HG03060 (cell line): ENCODE measurements at regions not wholly inside any gene's neighbourhood (a gene's known extent, or its start where the extent isn't known, plus 50 kb on each side); places are given as distances from the start of the nearest gene placed in this dataset.
"Not testable (repeated sequence)": the region's sequence is repeated elsewhere in the genome, so short reads cannot be mapped to it uniquely, and the experiment has no call there.

Source experiments
- ATAC-seq: cut with Tn5 transposase; IDR thresholded peaks from one replicate; pipeline ENCODE4 v1.9.1; 2021; ENCODE audit warnings: low read depth, moderate number of reproducible peaks; ENCODE audit not compliant: unreplicated experiment

DNA sequence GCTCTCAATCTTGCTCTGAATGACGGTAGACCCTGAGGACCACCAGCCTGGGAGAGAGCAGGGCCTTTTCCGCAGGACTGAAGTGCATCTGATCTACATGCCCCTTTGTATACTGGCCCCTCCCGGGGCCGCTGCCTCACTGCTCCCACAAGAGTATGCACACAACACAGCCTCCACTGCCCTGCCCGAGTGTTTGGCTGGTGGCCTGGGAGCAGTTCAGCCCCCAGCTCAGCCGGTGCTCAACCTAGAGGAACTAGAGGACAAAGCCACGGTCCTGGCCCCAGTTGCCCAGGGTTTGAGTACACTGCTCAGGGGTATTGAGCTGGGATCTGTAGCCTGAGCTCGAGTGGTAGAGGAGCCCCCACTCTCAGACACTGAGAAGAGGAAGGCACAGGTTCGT lies 118.9 kb upstream of the CAB39 start:
- ATAC-seq: no peak

DNA sequence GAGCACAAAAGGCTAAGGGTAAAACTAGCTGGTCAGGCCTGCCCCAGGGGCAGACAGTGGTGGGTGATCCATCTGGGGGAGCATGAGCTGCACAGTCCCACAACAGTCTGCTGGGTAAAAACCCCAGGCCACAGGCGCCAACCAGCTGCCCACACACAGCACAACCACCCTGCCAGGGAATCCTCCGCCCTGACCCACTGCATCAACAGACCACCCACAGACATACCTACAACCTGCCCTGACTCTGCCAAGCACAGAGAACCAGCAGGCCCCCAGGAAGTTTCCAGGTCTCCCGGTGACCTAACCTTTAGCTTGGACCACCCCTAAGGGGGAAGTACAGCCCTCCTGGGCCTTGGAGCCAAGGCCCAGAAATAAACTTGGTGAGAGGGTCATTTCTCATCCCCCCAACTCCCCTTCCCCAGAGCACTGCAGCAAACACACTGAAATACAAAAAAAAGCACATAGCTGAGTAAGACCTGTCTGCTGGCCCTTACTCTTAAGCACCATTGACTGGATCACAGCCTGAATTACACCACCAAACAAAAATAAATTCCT lies 118.3 kb upstream of the CAB39 start:
- ATAC-seq: no peak

DNA sequence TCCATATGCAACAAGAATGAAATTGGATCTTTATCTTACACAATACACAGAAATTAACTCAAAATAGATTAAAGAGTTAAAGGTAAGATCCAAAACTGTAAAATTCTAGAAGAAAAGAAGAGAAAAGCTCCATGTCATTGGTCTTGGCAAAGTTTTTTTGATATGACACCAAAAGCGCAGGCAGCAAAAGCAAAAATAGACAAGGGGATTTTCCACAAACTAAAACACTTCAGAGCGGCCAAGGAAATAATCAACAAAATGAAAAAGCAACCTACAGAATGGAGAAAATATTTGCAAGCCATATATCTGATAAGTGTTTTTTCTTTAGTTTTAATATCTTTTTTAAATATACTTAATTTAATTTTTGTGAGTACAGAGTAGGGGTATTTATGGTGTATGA lies 112.8 kb upstream of the CAB39 start:
- no peak for ATAC-seq

DNA sequence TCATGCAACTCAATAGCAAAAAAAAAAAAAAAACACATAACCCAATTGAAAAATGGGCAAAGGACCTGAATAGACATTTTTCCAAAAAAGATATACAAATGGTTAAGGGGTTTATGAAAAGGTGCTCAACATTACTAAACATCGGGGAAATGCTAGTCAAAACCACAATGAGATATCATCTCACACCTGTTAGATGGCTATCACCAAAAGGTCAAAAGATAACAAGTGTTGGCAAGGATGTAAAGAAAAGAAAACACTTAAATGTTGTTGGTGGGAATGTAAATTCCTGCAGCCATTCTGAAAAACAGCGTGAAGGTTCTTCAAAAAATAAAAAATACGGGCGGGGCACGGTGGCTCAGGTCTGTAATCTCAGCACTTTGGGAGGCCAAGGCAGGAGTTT lies 112.4 kb upstream of the CAB39 start:
- ATAC-seq: no peak

DNA sequence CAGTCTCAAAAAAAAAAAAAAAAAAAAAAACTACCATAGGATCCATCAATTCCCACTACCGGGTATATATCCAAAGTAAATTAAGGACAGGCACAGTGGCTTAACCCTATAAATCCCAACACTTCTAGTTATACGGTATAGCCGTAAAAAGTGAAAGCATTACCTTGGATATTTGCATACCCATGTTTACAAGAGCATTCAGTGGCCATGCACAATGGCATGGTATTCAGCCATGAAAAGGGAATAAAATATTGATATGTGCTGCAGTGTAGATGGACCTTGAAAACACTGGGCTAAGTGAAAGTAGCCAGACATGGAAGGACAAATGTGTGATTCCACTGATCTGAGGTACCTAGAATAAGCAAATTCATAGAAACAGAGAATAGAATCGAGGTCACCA lies 111.8 kb upstream of the CAB39 start:
- no peak for ATAC-seq

DNA sequence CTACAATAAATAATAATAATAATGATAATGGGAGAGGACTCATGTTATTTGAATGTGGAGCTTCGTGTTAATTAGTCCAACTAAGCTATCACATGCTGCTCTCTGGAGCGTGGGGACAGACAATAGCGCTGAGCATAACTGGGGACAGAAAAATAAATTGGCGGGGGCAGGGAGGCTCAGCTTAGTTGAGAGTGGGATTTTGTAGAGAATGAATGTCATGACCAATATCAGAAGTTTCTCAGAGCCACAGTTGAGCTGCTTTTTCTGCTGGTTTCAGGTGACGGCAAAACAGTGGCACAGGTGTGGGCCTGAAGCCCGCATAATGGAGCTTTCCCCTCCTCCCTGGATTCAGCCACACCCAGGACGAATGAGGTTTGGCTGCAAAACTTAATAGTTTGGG lies 111.1 kb upstream of the CAB39 start:
- ATAC-seq: peak; percentile 39

DNA sequence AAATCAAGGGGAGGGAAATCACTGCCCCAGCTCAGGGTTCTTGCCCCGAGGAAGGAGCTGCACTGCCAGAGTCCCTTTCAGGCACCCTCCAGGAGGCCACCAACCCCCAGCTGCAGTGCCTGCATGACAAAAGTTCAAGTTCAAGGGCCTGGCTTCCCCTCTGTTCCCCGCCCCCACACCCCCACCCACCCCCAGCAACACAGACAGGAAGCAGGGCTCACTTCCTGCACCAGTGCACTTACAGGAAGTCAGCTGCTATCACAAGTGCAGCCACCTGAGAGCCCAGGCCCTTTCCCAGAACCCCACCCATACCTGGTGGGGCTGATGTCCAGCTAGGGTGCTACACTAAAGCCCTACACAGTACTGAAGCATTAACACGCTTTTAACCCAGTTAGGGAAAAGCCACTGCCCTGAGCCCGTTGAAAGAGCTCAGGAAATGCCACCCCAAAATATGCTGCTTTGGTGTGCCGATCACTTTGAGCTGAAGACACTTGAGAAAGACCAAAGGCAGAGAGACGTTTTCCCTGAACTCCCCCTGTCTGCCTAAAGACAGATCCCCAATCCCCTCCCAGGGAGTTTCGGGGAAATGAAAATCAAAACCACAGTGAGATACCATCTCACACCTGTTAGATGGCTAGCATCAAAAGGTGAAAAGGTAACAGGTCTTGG lies 109.9 kb upstream of the CAB39 start:
- no peak for ATAC-seq

DNA sequence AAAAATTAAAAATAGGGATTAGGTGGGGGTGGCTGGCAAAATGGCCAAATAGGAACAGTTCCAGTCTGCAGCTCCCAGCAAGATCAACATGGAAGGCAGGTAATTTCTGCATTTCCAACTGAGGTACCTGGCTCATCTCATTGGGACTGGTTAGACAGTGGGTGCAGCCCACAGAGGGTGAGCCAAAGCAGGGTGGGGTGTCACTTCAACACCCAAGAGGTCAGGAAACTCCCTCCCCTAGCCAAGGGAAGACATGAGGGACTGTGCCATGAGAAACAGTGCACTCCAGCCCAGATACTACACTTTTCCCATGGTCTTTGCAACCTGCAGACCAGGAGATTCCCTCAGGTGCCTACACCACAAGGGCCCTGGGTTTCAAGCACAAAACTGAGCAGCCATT lies 109.3 kb upstream of the CAB39 start:
- ATAC-seq: not testable (repeated sequence)

DNA sequence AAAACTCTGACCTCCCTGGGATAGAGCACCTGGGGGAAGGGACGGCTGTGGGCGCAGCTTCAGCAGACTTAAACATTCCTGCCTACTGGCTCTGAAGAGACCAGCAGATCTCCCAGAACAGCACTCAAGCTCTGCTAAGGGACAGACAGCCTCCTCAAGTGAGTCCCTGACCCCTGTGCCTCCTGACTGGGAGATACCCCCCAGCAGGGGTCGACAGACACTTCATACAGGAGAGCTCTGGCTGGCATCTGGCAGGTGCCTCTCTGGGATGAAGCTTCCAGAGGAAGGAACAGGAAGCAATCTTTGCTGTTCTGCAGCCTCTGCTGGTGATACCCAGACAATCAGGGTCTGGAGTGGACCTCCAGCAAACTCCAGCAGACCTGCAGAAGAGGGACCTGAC lies 108.5 kb upstream of the CAB39 start:
- not testable (repeated sequence) for ATAC-seq

DNA sequence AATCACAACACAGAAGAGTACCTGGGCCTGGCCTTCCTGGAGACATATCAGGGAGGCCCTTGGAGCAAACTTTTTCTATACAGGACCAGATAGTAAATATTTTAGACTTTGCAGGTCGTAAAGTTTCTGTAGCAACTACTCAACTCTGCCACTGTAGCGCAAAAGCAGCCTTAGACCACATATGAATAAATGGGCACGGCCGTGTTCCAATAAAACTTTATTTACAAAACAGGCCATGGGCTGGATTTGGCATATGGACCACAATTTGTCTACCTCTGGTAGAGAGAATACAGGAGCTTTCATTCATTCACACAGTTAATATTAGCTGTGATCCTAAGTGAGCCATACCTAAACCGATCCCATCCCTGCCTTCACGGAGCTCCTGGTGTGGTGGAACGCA lies 98.6 kb upstream of the CAB39 start:
- no peak for ATAC-seq

DNA sequence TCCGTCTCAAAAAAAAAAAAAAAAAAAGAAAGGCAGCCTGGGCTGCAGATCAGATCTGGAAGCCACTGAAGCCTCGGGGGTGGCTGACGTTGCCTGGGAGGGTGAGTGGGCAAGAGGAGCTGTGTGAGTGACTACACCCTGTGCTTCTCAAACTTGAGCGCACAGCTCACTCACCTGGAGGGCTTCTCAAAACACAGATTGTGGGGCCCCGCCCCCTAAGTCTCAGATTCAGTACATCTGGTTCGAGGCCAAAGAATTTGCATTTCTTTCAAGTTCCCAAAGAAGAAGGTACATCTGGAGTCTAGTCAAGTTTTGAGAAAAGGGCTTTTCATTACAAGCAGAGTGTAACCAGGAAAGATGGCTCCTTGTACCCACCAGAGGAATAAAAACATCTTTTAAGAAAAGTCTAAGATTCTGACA lies 97.7 kb upstream of the CAB39 start:
- peak; percentile 91 for ATAC-seq

DNA sequence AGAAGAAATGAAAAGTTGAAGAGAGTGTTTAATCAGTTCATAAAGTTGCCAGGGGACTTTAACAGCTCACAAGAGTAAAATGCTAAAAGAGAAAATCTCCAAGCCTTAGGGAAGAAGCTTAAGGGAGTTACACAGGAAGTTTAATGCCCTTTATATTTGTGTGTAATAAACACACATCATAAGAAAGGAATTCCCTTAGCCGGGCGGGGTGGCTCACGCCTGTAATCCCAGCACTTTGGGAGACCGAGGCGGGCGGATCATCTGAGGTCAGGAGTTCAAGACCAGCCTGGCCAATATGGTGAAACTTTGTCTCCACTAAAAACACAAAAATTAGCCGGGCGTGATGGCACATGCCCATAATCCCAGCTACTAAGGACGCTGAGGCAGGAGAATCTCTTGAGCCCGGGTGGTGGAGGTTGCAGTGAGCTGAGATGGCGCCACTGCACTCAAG lies 95.4 kb upstream of the CAB39 start:
- ATAC-seq: not testable (repeated sequence)

DNA sequence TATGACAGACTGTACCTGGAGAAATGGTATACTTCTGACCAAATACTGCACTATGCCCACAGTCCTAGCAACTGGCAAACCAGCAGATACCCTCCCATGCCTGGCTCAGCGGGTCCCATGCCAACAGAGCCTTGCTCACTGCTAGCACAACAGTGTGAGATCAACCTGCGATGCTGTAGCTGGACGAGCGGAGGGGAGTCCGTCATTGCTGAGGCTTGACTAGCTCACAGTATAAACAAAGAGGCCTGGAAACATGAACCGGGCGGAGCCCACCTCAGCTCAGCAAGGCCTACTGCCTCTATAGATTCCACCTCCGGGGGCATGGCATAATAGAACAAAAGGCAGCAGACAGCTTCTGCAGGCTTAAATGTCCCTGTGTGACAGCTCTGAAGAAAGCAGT lies 93.2 kb upstream of the CAB39 start:
- no peak for ATAC-seq

DNA sequence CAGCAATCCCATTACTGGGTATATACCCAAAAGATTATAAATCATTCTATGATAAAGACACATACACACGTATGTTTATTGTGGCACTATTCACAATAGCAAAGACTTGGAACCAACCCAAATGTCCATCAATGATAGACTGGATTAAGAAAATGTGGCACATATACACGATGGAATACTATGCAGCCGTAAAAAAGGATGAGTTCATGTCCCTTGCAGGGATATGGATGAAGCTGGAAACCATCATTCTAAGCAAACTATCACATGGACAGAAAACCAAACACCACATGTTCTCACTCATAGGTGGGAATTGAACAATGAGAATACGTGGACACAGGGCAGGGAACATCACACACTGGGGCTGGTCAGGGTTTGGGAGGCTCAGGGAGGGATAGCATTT lies 87.4 kb upstream of the CAB39 start:
- not testable (repeated sequence) for ATAC-seq

DNA sequence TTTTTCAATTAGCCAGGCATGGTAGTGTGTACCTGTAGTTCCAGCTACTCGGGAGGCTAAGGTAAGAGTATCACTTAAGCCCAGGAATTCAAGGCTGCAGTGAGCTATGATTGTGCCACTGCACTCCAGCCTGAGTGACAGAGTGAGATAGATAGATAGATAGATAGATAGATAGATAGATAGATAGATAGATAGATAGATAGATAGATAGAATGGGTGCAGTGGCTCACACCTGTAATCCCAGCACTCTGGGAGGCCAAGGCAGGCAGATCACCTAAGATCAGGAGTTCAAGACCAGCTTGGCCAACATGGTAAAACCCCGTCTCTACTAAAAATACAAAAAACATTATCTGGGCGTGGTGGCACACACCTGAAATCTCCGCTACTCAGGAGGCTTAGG lies 85.6 kb upstream of the CAB39 start:
- not testable (repeated sequence) for ATAC-seq

DNA sequence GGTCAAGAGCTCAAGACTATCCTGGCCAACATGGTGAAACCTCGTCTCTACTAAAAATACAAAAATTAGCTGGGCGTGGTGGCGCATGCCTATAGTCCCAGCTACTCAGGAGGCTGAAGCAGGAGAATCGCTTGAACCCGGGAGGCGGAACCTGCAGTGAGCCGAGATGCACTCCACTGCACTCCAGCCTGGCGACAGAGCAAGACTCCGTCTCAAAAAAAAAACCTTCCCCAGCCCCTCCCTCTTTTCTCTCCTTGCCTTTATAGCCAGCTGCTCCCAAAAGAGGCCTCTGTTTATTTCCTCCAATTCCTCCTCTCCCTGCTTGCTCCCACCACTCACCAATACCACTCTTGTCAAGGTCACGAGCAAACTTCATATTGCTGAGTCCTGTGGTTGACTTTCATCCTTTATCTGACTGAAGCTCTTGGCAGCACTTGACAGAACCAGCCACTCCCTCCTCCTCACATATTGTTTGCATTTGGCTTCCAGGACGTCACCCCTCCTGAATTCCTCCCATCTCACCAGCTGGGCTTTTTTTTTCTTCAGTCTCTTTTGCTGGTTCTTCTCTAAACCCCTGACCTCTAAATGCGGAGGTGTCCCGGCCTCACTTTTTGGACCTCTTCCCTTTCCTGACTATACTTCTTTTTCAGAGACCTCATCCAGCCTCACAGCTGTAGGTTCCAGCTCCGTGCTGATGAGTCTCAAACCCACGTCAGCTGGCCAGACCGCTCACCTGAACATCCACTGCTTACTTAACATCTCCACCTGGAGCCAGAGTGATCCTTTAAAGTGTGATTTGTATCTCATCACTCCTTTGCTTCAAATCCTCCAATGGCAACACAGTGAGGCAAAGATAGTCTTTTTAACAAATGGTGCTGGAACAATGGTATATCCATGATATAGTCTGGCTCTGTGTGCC lies 84.6 kb upstream of the CAB39 start:
- no peak for ATAC-seq

DNA sequence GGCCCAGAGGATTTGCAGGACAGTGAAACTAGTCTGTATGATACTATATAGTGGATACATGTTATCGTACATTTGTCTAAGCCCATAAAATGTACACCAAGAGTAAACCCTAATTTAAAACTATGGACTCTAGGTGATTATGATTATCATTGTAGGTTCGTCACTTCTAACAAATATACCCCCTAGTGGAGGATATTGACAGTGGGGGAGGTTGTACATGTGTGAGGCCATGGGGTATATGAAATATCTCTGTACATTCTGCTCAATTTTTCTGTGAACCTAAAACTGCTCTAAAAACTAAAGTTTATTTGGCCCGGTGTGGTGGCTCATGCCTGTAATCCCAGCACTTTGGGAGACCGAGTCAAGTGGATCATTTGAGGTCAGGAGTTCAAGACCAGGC lies 81.2 kb upstream of the CAB39 start:
- ATAC-seq: no peak

DNA sequence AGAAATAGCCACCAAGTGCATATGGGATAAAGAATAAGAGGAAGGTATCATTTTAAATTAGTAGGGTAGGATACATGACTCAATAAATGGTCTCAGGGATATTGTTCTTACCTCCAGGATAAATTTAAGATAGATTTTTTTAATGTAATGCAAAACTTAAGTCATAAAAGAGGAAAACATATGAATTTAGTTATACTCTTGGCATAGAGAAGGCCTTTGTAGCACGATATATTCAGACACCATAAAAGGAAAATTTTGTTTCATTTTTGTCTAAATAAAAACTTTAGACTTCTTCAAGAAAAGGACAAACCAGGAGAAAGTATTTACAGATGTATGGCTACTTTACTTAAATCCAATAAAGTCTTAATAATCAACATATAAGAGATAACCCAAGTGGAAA lies 78.5 kb upstream of the CAB39 start:
- no peak for ATAC-seq

DNA sequence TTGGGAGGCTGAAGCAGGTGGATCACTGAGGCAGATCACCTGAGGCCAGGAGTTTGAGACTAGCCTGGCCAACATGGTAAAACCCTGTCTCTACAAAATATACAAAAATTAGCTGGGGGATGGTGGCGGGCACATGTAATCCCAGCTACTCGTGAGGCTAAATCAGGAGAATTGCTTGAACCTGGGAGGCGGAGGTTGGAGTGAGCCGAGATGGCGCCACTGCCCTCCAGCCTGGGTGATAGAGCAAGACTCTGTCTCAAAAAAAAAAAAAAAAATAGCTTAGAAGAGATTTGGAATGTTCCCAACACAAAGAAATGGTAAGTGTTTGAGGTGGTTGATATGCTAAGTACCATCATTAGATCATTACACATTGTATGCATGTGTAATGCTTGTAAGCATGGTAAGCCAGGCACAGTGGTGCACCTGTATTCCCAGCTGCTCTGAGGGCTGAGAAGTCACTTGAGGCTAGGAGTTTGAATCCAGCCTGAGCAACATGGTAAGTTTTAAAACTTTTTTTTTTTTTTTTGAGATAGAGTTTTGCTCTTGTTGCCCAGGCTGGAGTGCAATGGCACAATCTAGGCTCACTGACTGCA lies 77.8 kb upstream of the CAB39 start:
- ATAC-seq: not testable (repeated sequence)

DNA sequence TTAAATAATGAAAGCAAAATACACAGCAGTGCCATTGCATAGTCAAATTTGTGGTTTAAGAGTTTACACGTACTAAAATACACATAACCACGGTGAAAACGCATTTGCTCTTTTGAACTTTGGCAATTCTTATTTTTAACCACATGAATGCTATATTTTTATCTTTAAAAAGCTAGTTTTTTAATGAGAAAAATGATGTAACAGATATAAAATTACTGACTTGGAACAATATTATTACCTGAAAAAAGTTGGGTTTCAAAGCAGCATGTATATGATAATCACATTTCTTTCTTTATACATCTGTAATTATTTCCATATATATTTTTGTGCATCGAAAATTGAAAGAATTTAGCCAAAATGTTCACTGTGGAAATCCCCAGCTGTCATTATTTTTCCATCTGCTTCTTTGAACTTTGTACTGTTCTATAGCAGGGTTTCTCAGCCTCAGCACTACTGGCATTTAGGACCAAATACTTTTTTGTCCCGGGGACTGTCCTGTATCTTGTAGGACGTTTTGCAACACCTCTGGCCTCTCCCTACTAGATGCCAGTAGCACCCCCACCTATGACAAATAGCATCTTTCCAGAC lies 75.9 kb upstream of the CAB39 start:
- ATAC-seq: peak; percentile 60

DNA sequence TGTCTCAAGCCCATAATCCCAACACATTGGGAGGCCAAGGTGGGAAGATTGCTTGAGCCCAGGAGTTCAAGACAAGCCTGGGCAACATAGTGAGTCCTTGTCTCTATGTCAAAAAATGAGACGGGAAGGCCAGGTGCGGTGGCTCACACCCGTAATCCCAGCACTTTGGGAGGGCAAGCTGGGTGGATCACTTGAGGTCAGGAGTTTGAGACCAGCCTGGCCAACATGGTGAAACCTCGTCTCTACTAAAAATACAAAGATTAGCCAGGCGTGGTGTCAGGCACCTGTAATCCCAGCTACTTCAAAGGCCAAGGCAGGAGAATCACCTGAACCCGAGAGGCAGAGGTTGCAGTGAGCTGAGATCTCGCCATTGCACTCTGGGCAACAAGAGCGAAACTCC lies 75.2 kb upstream of the CAB39 start:
- not testable (repeated sequence) for ATAC-seq
